ENCODE measurements at regions not wholly inside any gene's neighbourhood (a gene's known extent, or its start where the extent isn't known, plus 50 kb on each side); places are given as distances from the start of the nearest gene placed in this dataset.

DNA sequence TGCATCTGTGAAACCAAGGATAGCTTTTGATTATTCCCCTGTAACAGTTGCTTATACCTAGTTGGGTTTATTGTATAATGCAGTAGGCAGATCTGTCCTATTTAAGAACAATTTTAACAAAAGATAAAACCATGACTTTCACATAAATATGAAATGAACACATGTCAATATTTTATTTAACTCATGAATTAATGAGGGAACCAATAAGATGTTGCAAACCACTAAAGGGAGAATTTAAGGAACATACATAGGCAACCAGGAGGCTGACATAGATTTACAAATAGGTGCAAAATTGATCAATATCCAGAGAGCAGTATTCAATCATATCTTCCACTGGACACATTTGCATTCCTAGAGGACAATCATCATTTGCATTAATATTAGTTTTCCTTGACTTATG lies 280.0 kb upstream of the BRINP1 start:
- H3K9me3 Mint-ChIP-seq (ENCODE audit: insufficient read depth): peaks cover 2% of the 10 kb centered on the region
- Histone ChIP-seq H3K4me2 (replicated peaks; ENCODE audit: low read depth, low read length, poor library complexity, severe bottlenecking) (no peak overlapping the region), H3K36me3 (replicated peaks in 1 of 2; ENCODE audit: control extremely low read depth in 1 of 2, control insufficient read depth in 1 of 2, extremely low read depth in 1 of 2, insufficient read depth in 2 of 2, low read length in 1 of 2) (no peaks in the 10 kb centered on the region), H3K4me1 (ENCODE audit: control insufficient read depth in 2 of 2, insufficient read depth in 2 of 2, low read length in 2 of 2) (no peaks in the 10 kb centered on the region), H3K9ac (ENCODE audit: low read length) (no peak overlapping the region), H3K4me3 (ENCODE audit: control extremely low read depth in 1 of 5, extremely low read depth in 1 of 5, insufficient read depth in 1 of 5, low read depth in 2 of 5, low read length in 4 of 5) (no peak overlapping the region), H3K9me3 (ENCODE audit: control extremely low read depth in 1 of 3, control insufficient read depth in 2 of 3, insufficient read depth in 1 of 3, low read length in 2 of 3) (no peaks in the 10 kb centered on the region), H3K27ac (ENCODE audit: low read length in 2 of 2) (no peak overlapping the region), H4K20me1 (ENCODE audit: control insufficient read depth, insufficient read depth, low read length, poor library complexity, severe bottlenecking) (no peaks in the 10 kb centered on the region), H3K27me3 (replicated peaks in 1 of 4; ENCODE audit: control extremely low read depth in 1 of 4, control insufficient read depth in 3 of 4, insufficient read depth in 4 of 4, low read length in 3 of 4) (no peaks in the 10 kb centered on the region), H3K79me2 (ENCODE audit: control insufficient read depth, insufficient read depth, low read length) (no peaks in the 10 kb centered on the region), H2AFZ (ENCODE audit: insufficient read depth, low read depth, low read length, poor library complexity, severe bottlenecking) (no peak overlapping the region)
- ChIA-PET POLR2A (no interaction called here), CTCF (no interaction called here)
- H3K4me3 Mint-ChIP-seq: no peak overlapping the region
- no peaks in the 10 kb centered on the region for H3K4me1 Mint-ChIP-seq
- ATAC-seq (ENCODE audit: low read depth) (no peak), DNase-seq (no peak)
- no peak overlapping the region for H3K27ac Mint-ChIP-seq
- H3K27me3 Mint-ChIP-seq: no peaks in the 10 kb centered on the region
- intact Hi-C loops (cut with micrococcal nuclease): no loop called here
- TF ChIP-seq, protein P1, sequence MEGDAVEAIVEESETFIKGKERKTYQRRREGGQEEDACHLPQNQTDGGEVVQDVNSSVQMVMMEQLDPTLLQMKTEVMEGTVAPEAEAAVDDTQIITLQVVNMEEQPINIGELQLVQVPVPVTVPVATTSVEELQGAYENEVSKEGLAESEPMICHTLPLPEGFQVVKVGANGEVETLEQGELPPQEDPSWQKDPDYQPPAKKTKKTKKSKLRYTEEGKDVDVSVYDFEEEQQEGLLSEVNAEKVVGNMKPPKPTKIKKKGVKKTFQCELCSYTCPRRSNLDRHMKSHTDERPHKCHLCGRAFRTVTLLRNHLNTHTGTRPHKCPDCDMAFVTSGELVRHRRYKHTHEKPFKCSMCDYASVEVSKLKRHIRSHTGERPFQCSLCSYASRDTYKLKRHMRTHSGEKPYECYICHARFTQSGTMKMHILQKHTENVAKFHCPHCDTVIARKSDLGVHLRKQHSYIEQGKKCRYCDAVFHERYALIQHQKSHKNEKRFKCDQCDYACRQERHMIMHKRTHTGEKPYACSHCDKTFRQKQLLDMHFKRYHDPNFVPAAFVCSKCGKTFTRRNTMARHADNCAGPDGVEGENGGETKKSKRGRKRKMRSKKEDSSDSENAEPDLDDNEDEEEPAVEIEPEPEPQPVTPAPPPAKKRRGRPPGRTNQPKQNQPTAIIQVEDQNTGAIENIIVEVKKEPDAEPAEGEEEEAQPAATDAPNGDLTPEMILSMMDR (IDR thresholded peaks at IDR 0.05): no peak
- TF ChIP-seq EZH2 (IDR thresholded peaks at IDR 0.05; ENCODE audit: borderline replicate concordance, insufficient read depth, low read depth, low read length, poor library complexity, severe bottlenecking): no peak

DNA sequence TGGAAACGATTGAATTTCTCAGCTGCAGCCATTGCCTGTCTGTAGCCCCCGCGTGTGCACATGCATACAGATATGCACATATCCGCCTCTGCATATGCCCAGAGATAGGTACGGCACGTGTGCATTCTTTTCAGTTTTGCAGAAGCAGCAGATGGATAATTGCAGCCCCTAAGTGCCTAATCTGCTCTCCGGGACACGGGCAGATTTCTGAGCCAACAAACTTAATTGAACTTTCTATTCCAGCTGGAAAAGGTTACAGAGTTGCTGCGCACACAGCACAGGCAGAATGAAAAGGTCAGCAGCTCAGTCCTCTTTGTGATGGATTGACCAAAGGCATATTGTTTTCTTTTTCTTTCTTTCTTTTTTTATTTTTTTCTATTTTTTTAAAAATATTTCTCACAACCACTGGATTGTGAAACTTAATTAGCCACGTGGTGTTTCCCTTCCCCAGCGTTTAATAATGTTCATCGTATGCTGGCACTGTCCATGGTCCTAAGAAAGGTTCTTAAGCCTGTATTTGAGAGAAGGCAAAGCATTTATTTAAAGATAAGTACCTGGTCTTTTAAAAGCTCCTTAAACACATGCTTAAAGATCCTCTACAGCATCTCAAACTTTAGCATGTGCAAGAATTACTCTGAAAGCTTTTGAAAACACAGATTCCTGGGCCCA lies 270.2 kb upstream of the BRINP1 start:
- DNase-seq: no peak
- Mint-ChIP-seq H3K4me1 (no peaks in the 10 kb centered on the region), H3K27ac (no peak overlapping the region), H3K27me3 (no peaks in the 10 kb centered on the region), H3K9me3 (ENCODE audit: insufficient read depth) (peaks cover 2% of the 10 kb centered on the region), H3K4me3 (no peak overlapping the region)
- H3K9me3 ChIP-seq (ENCODE audit: control extremely low read depth in 1 of 3, control insufficient read depth in 2 of 3, insufficient read depth in 1 of 3, low read length in 2 of 3): no peaks in the 10 kb centered on the region
- TF ChIP-seq EZH2 (IDR thresholded peaks at IDR 0.05; ENCODE audit: borderline replicate concordance, insufficient read depth, low read depth, low read length, poor library complexity, severe bottlenecking): no peak
- TF ChIP-seq, protein P1 (IDR thresholded peaks at IDR 0.05): no peak
- H3K79me2 ChIP-seq (ENCODE audit: control insufficient read depth, insufficient read depth, low read length): no peaks in the 10 kb centered on the region
- H3K4me1 ChIP-seq (ENCODE audit: control insufficient read depth in 2 of 2, insufficient read depth in 2 of 2, low read length in 2 of 2): no peaks in the 10 kb centered on the region
- H3K4me3 ChIP-seq (ENCODE audit: control extremely low read depth in 1 of 5, extremely low read depth in 1 of 5, insufficient read depth in 1 of 5, low read depth in 2 of 5, low read length in 4 of 5): no peak overlapping the region
- 82% methylated on average over 8 of the region's 12 CpGs for WGBS (ENCODE audit: insufficient coverage)
- ATAC-seq (ENCODE audit: low read depth): no peak
- H2AFZ ChIP-seq (ENCODE audit: insufficient read depth, low read depth, low read length, poor library complexity, severe bottlenecking): no peak overlapping the region
- H3K27ac ChIP-seq (ENCODE audit: low read length in 2 of 2): no peak overlapping the region
- intact Hi-C loops (cut with micrococcal nuclease): no loop called here
- POLR2A ChIA-PET: no interaction called here
- no peaks in the 10 kb centered on the region for H3K36me3 ChIP-seq (replicated peaks in 1 of 2; ENCODE audit: control extremely low read depth in 1 of 2, control insufficient read depth in 1 of 2, extremely low read depth in 1 of 2, insufficient read depth in 2 of 2, low read length in 1 of 2)
- no peaks in the 10 kb centered on the region for H3K27me3 ChIP-seq (replicated peaks in 1 of 4; ENCODE audit: control extremely low read depth in 1 of 4, control insufficient read depth in 3 of 4, insufficient read depth in 4 of 4, low read length in 3 of 4)
- CTCF ChIA-PET: no interaction called here
- H3K4me2 ChIP-seq (replicated peaks; ENCODE audit: low read depth, low read length, poor library complexity, severe bottlenecking): no peak overlapping the region
- H4K20me1 ChIP-seq (ENCODE audit: control insufficient read depth, insufficient read depth, low read length, poor library complexity, severe bottlenecking): no peaks in the 10 kb centered on the region
- H3K9ac ChIP-seq (ENCODE audit: low read length): no peak overlapping the region
